UCSD-AML1 (cell line): ENCODE measurements at regions not wholly inside any gene's neighbourhood (a gene's known extent, or its start where the extent isn't known, plus 50 kb on each side); places are given as distances from the start of the nearest gene placed in this dataset.
"Not testable (repeated sequence)": the region's sequence is repeated elsewhere in the genome, so short reads cannot be mapped to it uniquely, and the experiment has no call there.

Source experiments
- DNase-seq: peaks from one replicate; lab custom pipeline; 2025; ENCODE audit not compliant: unreplicated experiment; lab: John Stamatoyannopoulos, UW

DNA sequence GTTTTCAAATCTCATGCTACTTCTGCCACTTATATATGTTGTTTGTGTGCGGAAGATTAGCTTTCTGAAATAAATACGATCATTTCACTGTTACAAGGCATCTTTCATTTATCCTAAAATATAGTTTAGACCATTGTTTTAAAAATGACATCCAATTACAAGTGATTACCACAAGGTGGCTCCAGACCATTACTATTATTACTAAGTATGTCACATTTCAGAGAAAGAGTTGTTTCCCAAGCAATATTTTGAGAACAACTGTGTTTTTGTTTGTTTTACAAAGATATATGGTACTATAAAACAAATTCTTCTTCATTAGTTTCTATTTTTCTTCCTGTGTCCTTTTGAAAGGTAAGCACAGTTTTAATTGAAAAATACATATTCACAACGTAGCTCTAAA lies 136.0 kb upstream of the RAP2B start:
- DNase-seq, result no peak

GRCh38 chr3:153028381-153028780 lies 133.6 kb upstream of the RAP2B start:
- no peak for DNase-seq

DNA sequence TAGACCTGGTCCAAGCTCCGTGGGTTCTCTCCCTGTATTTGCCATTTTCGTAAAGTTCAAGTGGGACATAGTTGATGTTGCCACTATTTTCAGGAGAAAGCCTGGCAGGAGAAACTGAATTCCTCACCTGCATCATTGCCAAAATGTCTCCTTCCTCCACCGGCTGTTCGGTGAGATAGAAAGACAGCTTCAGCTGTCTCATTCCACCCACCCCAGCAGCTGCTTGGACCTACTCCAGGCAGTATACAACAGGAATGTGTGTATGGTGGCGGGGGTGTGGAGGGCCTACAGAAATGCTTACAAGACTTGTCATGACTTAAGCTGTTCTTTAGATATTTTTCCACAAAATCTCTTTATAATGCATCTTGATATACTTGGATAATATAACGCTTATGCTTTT lies 132.7 kb upstream of the RAP2B start:
- DNase-seq, result no peak

DNA sequence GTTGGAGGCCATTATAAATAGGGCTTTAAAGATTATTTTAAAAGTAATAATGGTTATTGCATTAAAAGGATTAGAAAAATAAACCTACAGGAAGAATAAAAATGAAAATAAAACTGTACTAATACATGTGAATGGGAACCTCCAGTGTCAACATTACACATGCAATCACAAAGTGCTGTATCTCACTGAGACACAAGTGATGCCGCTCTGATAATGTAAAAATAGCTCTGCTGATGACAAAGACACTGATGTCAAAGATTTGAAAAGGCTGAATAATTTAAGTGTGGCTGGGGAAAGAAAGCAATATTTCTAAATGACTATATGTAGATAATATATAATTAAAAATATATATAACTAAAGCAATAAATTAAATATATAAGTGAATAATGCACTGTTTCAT lies 129.1 kb upstream of the RAP2B start:
- no peak for DNase-seq

GRCh38 chr3:153036846-153037245 lies 125.2 kb upstream of the RAP2B start:
- no peak for DNase-seq

GRCh38 chr3:153038367-153038766 lies 123.7 kb upstream of the RAP2B start:
- no peak for DNase-seq

- DNase-seq, result no peak
These were observed 123.2 kb upstream of the RAP2B start for GRCh38 chr3:153038779-153039178.

- no peak for DNase-seq
These were observed 120.8 kb upstream of the RAP2B start for GRCh38 chr3:153041181-153041580.

- DNase-seq, result no peak
These were observed 119.9 kb upstream of the RAP2B start for GRCh38 chr3:153042088-153042487.

GRCh38 chr3:153043729-153044328 lies 118.2 kb upstream of the RAP2B start:
- DNase-seq, result no peak

DNA sequence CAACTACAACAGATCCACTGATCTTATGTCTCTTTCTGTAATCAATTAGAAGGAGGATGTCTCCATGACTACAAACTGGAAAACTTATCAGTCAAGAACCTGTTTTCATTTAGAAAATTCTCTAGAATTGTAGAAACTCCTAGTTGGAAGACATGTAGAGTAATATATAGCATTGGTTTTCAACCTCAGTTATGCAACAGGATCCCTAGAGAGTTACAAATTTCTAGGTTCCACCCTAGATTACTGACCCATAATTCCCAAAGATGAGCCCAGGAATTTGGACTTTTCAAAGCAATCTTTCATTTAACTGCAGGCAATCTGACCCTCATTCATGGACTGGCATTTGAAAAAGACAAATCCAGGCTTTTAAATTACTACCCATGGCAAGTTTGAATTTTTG lies 116.9 kb upstream of the RAP2B start:
- DNase-seq, result no peak

GRCh38 chr3:153050978-153051377 lies 111.0 kb upstream of the RAP2B start:
- DNase-seq, result no peak

GRCh38 chr3:153051427-153052095 lies 110.5 kb upstream of the RAP2B start:
- DNase-seq, result peak; percentile 21

DNA sequence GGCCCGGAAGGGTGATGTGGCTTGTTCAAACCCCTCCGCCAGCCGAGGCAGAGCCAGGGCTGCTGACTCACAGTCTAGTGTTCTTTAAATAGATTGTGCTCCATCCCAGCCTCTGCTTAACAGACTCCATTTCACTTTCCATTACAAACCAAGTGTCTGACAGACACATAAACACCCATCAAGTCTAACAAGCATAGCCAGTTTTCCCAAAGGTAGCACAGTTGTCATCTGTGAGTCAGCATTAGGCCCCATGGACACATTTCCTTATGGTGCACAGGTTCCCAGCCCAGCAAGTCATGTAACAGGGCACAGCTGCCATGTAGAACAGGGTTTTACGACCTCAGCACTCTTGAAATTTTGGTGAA lies 109.9 kb upstream of the RAP2B start:
- peak; percentile 67 for DNase-seq

- no peak for DNase-seq
These were observed 106.8 kb upstream of the RAP2B start for GRCh38 chr3:153055217-153055616.

DNA sequence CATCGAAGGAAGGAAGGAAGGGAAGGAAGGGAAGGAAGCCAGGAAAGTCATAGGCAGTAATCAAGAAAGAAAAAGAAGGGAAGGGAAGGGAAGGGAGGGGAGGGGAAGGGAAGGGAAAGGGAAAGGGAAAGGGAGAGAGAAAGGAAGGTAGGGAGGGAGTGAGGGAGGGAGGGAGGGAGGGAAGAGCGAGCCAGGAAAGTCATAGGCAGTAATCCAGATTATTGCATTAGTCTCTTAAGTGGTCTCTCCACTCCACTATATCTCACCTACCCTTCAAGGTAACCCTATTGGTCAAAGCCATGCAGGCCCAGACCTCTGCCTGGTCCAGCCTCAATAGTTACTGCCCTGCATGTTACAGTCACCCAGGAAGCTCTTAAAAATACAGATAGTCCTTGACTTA lies 106.2 kb upstream of the RAP2B start:
- DNase-seq, result no peak

DNA sequence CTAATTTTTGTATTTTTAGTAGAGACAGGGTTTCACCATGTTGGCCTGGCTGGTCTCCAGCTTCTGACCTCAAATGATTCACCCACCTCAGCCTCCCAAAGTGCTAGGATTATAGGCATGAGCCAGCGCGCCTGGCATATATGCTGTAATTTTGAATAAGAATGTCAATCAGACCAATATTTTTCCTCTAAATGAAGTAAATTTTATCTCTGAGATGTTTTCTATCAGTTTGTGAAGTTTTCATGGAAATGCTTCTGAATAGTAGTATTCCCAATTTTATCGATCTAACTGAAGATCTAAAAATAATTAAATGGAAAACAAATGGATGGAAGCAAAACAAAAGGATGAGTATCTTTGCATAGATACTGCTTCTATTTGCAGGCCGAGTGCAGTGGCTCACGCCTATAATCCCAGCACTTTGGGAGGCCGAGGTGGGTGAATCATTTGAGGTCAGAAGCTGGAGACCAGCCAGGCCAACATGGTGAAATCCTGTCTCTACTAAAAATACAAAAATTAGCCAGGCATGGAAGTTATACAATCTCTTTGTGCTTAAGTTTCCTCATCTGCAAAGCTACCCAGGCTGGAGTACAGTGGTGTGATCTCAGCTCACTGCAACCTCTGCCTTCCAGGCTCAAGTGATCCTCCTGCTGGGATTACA lies 103.9 kb upstream of the RAP2B start:
- DNase-seq, result not testable (repeated sequence)

- DNase-seq, result no peak
These were observed 101.7 kb upstream of the RAP2B start for GRCh38 chr3:153060346-153060745.

- no peak for DNase-seq
These were observed 100.0 kb upstream of the RAP2B start for GRCh38 chr3:153061938-153062528.

- DNase-seq, result no peak
These were observed 98.7 kb upstream of the RAP2B start for GRCh38 chr3:153063337-153063736.

DNA sequence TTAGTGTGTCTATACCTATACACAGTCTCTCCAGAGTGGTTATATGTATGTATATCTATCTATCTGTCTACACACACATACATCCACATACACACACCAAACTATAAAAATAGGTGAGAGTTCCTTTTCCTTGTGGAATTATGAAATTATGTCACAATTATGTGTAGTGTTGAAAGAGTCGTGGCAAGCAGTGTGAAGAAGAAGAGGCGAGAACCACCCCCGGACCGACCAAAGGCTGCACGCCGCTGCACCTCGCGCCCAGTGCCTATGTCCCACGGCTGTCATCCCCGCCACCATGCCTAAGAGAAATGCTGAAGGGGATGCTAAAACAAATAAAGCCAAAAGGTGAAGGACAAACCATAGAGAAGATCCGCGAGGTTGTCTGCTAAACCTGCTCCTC lies 95.0 kb upstream of the RAP2B start:
- DNase-seq, result no peak
